ENCODE measurements at regions not wholly inside any gene's neighbourhood (a gene's known extent, or its start where the extent isn't known, plus 50 kb on each side); places are given as distances from the start of the nearest gene placed in this dataset.

DNA sequence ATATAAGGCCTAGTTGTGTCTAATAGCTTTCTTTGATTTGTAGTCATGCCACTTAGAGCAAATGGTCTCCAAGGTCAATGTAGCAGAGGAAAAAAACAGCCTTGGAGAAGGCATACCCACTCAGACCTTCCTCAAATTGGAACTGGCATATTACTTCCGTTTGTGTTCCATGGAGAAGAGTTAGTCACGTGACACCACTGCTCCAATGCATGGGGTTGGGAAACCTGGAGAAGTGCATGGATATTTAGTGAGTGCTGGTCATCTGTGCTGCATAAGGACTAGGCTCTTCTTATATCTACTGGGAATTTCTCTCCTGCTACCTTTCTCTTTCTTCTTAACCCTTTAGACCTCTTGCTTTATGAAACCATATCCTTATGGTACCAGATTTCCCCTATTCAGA lies 167.8 kb downstream of the BACH1 start:
- no peak for TF ChIP-seq POLR2A (IDR thresholded peaks at IDR 0.05)
- TF ChIP-seq, protein P1, sequence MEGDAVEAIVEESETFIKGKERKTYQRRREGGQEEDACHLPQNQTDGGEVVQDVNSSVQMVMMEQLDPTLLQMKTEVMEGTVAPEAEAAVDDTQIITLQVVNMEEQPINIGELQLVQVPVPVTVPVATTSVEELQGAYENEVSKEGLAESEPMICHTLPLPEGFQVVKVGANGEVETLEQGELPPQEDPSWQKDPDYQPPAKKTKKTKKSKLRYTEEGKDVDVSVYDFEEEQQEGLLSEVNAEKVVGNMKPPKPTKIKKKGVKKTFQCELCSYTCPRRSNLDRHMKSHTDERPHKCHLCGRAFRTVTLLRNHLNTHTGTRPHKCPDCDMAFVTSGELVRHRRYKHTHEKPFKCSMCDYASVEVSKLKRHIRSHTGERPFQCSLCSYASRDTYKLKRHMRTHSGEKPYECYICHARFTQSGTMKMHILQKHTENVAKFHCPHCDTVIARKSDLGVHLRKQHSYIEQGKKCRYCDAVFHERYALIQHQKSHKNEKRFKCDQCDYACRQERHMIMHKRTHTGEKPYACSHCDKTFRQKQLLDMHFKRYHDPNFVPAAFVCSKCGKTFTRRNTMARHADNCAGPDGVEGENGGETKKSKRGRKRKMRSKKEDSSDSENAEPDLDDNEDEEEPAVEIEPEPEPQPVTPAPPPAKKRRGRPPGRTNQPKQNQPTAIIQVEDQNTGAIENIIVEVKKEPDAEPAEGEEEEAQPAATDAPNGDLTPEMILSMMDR (IDR thresholded peaks at IDR 0.05), result no peak
- Histone ChIP-seq H3K27ac (no peak overlapping the region), H3K4me1 (no peaks in the 10 kb centered on the region), H3K9me3 (no peaks in the 10 kb centered on the region), H3K27me3 (no peaks in the 10 kb centered on the region), H3K4me3 (no peak overlapping the region), H3K36me3 (no peaks in the 10 kb centered on the region)
- ATAC-seq, result no peak
- DNase-seq, result no peak
- 89% methylated on average over 2 of the region's 2 CpGs for WGBS (ENCODE audit: insufficient coverage, low coverage, low lambda C conversion rate, missing lambda C conversion rate)
- intact Hi-C loops (cut with DNase I), result no loop called here

DNA sequence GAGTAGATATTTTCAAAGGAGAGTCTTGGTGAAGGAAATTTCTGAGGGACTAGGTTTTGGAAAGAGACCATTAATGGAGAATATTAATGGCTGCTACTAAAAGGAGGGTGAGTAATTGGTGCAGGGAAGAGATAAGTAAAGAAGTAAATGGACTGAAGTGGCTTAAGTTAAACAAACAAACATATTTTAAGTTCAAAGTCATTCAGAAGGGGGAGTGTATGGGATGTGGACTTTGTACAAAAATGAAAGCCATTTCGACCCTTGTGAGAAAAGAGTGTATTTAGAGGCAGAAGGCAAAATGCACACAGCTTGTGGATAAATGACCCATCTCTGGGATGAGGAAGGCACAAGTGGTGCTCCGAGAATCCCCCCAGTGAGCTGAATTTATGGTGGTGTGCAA lies 171.7 kb downstream of the BACH1 start:
- peaks cover 0 to 5% (median 0%) of the 10 kb centered on the region in 4 donors for H3K4me1 ChIP-seq
- H3K27me3 ChIP-seq, result no peaks in the 10 kb centered on the region
- no peak for DNase-seq
- ATAC-seq, result no peak
- intact Hi-C loops (cut with DNase I), result no loop called here
- no peak overlapping the region for H3K27ac ChIP-seq
- no peak for TF ChIP-seq POLR2A (IDR thresholded peaks at IDR 0.05)
- TF ChIP-seq, protein P1 (IDR thresholded peaks at IDR 0.05), result no peak
- WGBS (ENCODE audit: insufficient coverage, low coverage, low lambda C conversion rate, missing lambda C conversion rate), result 61% methylated on average over 2 of the region's 2 CpGs
- no peaks in the 10 kb centered on the region for H3K36me3 ChIP-seq
- no peak overlapping the region for H3K4me3 ChIP-seq
- no peaks in the 10 kb centered on the region for H3K9me3 ChIP-seq

DNA sequence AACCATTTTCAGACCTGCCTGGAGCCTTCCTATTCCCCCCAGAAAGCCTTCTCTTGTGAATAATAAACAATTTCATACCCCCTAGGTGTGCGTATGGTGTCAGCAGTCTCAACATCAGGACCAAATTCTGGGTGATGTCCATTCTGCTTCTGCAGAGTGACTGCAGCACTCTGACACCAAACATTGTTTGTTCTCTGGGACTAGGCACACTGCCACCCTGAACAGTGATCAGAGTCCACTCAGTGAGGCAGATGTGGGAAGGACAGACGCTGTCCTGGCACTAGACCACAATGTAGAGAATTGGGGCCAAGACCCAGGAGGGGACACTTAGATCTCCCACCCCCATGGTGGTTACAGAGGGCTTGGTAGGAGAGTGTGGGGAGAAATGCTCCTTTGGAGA lies 175.1 kb downstream of the BACH1 start:
- peak; percentile 40 to 68 (median 57) for DNase-seq
- intact Hi-C loops (cut with DNase I), result no loop called here

DNA sequence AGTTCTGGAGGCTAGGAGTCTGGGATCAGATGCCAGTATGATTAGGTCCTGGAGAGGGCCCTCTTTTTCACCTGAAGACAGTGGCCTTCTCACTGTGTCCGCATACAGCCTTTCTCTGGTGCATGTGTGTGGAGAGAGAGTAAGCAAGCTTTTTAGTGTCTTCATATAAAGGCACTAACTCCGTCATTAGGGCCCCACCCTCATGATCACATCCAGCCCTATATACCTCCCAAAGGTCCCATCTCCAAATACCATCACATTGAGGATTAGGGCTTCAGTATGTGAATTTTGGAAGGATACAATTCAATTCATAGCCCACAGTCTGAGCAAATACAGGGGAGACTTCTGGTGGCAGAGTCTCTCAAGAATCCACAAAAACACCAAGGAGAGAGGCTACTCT lies 176.6 kb downstream of the BACH1 start:
- H3K4me1 ChIP-seq, result peaks cover 0 to 5% (median 0%) of the 10 kb centered on the region in 4 donors
- no peak overlapping the region for H3K27ac ChIP-seq
- 94% methylated on average over 2 of the region's 2 CpGs for WGBS (ENCODE audit: insufficient coverage, low coverage, low lambda C conversion rate, missing lambda C conversion rate)
- H3K4me3 ChIP-seq, result no peak overlapping the region
- no peaks in the 10 kb centered on the region for H3K9me3 ChIP-seq
- DNase-seq (no peak), ATAC-seq (no peak)
- no peak for TF ChIP-seq POLR2A (IDR thresholded peaks at IDR 0.05)
- TF ChIP-seq, protein P1 (IDR thresholded peaks at IDR 0.05), result no peak
- H3K36me3 ChIP-seq, result no peaks in the 10 kb centered on the region
- intact Hi-C loops (cut with DNase I), result no loop called here
- H3K27me3 ChIP-seq, result no peaks in the 10 kb centered on the region

More for the DNA sequence above, 175.1 kb downstream of the BACH1 start:
- TF ChIP-seq, protein P1 (IDR thresholded peaks at IDR 0.05), result no peak
- no peak for TF ChIP-seq POLR2A (IDR thresholded peaks at IDR 0.05)
- H3K36me3 ChIP-seq, result no peaks in the 10 kb centered on the region
- H3K4me3 ChIP-seq, result no peak overlapping the region
- ATAC-seq, result peak; percentile 89 to 90 (median 90)
- WGBS (ENCODE audit: insufficient coverage, low coverage, low lambda C conversion rate, missing lambda C conversion rate), result 38% methylated on average over 2 of the region's 2 CpGs
- H3K27me3 ChIP-seq, result no peaks in the 10 kb centered on the region
- no peak overlapping the region for H3K27ac ChIP-seq
- no peaks in the 10 kb centered on the region for H3K9me3 ChIP-seq
- H3K4me1 ChIP-seq, result peaks cover 0 to 5% (median 0%) of the 10 kb centered on the region in 4 donors

DNA sequence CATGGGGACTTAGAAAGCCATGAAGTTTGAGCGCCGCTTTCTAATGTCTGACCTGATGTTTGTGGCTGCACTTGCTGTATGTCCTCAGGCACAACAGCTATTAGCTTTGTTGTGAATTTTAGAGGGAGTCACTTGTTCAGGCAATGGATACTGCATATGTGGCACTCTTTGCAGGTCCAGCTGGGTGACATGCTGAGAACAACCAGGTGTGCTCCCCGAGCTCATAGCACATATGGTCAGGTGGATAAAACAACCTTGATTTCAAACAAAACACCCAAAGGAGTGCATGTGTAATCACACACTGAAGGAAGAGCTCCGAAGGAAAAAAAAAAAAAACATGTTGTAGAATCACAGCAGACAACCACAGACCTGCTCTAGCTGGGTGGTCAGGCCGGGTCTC lies 178.6 kb downstream of the BACH1 start:
- Histone ChIP-seq H3K27me3 (no peaks in the 10 kb centered on the region), H3K9me3 (no peaks in the 10 kb centered on the region), H3K4me3 (no peak overlapping the region), H3K36me3 (no peaks in the 10 kb centered on the region), H3K4me1 (peaks cover 0 to 5% (median 0%) of the 10 kb centered on the region in 4 donors), H3K27ac (no peak overlapping the region)
- TF ChIP-seq, protein P1 (IDR thresholded peaks at IDR 0.05), result no peak
- no peak for TF ChIP-seq POLR2A (IDR thresholded peaks at IDR 0.05)
- intact Hi-C loops (cut with DNase I), result no loop called here
- 90% methylated on average over 5 of the region's 5 CpGs for WGBS (ENCODE audit: insufficient coverage, low coverage, low lambda C conversion rate, missing lambda C conversion rate)
- DNase-seq (no peak), ATAC-seq (no peak)

Data from right lobe of liver (tissue), 6 donors.